ENCODE measurements at regions not wholly inside any gene's neighbourhood (a gene's known extent, or its start where the extent isn't known, plus 50 kb on each side); places are given as distances from the start of the nearest gene placed in this dataset.

DNA sequence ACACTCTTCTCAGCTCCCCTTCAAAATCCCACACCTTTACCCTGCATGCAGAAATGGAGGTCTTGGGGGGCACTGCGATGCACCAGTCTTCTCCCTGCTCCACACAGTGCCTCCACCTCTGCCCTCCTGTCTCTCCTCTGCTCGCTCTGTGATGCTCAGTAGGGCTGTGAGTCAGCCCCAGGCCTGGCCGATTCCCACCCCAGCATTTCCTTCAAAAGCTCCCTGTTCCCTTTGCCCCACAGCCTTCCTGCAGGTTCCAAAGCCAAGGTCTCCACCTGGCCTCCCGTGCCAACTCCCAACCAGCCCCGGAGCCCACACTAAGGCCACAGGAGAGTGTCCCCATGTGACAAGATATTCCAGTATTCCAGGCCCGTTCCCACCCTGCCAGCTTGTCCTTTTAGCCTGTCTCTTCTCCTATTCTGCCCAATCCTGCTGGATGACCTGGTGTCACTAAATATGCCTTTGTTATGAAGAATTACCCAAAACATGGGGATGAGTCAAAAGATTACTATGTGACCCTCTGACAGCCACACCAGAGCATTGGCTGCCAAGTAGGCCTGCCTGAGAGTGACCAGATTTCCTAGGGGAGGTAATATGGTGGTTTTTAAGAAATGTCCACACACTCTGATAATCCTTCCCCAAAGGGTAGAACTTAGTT is 118.9 kb upstream of the NXT1 start:
- no peak for ATAC-seq
- Histone ChIP-seq H3K9me3 (no peaks in the 10 kb centered on the region), H3K4me1 (ENCODE audit: low read depth) (no peaks in the 10 kb centered on the region), H3K4me3 (no peak overlapping the region), H3K36me3 (ENCODE audit: low read depth) (no peaks in the 10 kb centered on the region)
- TF ChIP-seq, protein P1, sequence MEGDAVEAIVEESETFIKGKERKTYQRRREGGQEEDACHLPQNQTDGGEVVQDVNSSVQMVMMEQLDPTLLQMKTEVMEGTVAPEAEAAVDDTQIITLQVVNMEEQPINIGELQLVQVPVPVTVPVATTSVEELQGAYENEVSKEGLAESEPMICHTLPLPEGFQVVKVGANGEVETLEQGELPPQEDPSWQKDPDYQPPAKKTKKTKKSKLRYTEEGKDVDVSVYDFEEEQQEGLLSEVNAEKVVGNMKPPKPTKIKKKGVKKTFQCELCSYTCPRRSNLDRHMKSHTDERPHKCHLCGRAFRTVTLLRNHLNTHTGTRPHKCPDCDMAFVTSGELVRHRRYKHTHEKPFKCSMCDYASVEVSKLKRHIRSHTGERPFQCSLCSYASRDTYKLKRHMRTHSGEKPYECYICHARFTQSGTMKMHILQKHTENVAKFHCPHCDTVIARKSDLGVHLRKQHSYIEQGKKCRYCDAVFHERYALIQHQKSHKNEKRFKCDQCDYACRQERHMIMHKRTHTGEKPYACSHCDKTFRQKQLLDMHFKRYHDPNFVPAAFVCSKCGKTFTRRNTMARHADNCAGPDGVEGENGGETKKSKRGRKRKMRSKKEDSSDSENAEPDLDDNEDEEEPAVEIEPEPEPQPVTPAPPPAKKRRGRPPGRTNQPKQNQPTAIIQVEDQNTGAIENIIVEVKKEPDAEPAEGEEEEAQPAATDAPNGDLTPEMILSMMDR (IDR thresholded peaks at IDR 0.05), result no peak
- intact Hi-C loops (cut with DNase I, micrococcal nuclease), result no loop called here
- no peak for DNase-seq

- TF ChIP-seq, protein P1 (IDR thresholded peaks at IDR 0.05), result no peak
- no peaks in the 10 kb centered on the region for H3K4me1 ChIP-seq (ENCODE audit: low read depth)
- ATAC-seq, result no peak
- H3K4me3 ChIP-seq, result no peak overlapping the region
- H3K36me3 ChIP-seq (ENCODE audit: low read depth), result no peaks in the 10 kb centered on the region
- intact Hi-C loops (cut with DNase I, micrococcal nuclease), result no loop called here
- no peaks in the 10 kb centered on the region for H3K9me3 ChIP-seq
- DNase-seq, result no peak
Measured at GRCh38 chr20:23230766-23231385, 119.7 kb upstream of the NXT1 start.

DNA sequence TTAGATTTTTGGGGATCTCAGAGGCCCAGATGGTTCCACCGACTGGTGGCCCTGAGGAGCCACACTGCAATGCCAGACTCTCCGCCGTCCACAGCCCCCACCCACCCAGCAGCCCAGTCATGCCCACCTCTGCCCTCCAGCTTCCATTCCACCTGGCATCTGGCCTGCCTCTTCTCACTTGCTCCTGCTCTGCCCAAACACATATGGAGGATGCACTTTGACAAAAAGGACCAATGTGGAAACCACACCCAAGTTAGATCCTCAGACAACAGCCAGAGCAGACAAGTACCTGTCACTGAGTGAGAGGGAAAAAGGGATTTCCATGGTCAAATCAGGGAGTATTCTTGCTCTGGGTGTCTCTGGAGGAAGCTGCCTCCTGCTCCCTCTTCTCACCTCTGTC is 120.6 kb upstream of the NXT1 start:
- no peaks in the 10 kb centered on the region for H3K36me3 ChIP-seq (ENCODE audit: low read depth)
- H3K9me3 ChIP-seq, result no peaks in the 10 kb centered on the region
- intact Hi-C loops (cut with DNase I, micrococcal nuclease), result no loop called here
- DNase-seq (no peak), ATAC-seq (no peak)
- TF ChIP-seq, protein P1 (IDR thresholded peaks at IDR 0.05), result no peak
- H3K4me1 ChIP-seq (ENCODE audit: low read depth), result no peaks in the 10 kb centered on the region
- H3K4me3 ChIP-seq, result no peak overlapping the region

DNA sequence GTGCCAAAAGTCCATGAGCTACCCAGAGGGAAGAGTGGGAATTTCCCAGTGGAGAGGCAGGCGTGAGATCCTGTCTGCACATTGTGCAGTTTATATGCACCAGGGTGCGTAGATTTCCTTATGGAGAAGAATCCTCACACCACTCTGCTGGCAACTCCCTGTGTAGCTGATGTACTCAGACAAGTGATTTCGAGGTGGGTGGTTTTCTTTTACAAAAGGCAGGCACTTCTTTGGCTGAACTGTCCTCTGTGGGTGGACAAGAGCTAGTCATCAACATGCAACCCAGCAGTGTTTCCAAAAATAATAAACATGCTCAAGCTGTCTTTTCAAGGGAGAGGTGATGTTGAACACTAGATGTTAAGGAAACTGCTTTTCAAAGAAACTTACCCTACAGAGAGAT is 121.7 kb upstream of the NXT1 start:
- H3K4me1 ChIP-seq (ENCODE audit: low read depth), result no peaks in the 10 kb centered on the region
- ATAC-seq (no peak), DNase-seq (no peak)
- no peaks in the 10 kb centered on the region for H3K36me3 ChIP-seq (ENCODE audit: low read depth)
- TF ChIP-seq, protein P1 (IDR thresholded peaks at IDR 0.05), result no peak
- intact Hi-C loops (cut with DNase I, micrococcal nuclease), result no loop called here
- no peaks in the 10 kb centered on the region for H3K9me3 ChIP-seq
- no peak overlapping the region for H3K4me3 ChIP-seq

GRCh38 chr20:23227976-23228375 is 122.6 kb upstream of the NXT1 start:
- intact Hi-C loops (cut with DNase I, micrococcal nuclease), result no loop called here
- TF ChIP-seq, protein P1 (IDR thresholded peaks at IDR 0.05), result no peak
- no peak overlapping the region for H3K4me3 ChIP-seq
- no peak for ATAC-seq
- H3K36me3 ChIP-seq (ENCODE audit: low read depth), result no peaks in the 10 kb centered on the region
- no peak for DNase-seq
- no peaks in the 10 kb centered on the region for H3K4me1 ChIP-seq (ENCODE audit: low read depth)
- no peaks in the 10 kb centered on the region for H3K9me3 ChIP-seq

Measured in mucosa of descending colon (tissue), 3 donors.